HG03025 (cell line): ENCODE measurements at regions not wholly inside any gene's neighbourhood (a gene's known extent, or its start where the extent isn't known, plus 50 kb on each side); places are given as distances from the start of the nearest gene placed in this dataset.
"Not testable (repeated sequence)": the region's sequence is repeated elsewhere in the genome, so short reads cannot be mapped to it uniquely, and the experiment has no call there.

Experiments used
- ATAC-seq: cut with Tn5 transposase; IDR thresholded peaks from one replicate; pipeline ENCODE4 v1.9.1; 2021; ENCODE audit warnings: mild to moderate bottlenecking, moderate library complexity; ENCODE audit not compliant: unreplicated experiment, low FRiP score

DNA sequence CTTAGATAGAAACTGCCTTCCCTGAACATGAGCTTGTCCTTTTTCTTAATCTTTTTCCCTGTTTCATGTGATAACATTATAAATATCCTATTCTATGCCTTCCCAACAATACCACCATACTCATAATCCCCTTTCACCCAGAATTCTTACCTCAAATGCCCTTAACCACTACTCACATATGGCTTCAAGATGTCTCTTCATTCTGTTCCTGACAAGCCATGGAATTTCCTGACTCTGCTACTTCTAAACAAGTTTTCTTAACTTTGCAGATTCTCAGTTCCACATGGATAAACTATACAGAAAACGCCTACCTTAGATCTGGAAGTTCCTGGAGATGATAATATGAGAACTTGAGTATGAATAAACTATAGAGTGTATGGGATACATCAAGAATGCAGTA lies 1217.8 kb downstream of the CDH8 start:
- no peak for ATAC-seq

DNA sequence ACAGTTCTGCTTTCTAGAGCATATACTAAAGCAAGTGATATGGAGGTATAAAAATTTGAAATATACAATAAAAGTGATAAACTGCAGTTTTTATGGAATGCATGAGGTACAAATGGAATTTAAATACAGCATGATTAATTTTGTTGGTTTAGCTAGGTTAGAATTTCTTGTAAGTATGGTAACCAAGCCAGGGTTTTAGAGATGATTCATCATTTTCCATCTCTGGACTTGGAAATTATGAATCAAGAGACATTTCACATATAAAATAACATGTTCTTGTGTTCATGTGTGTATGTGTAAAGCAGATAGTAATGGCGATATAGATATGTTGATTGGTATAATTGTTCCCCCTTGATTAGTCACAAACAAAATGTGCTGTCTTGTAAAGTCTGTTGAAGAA lies 1219.8 kb downstream of the CDH8 start:
- ATAC-seq, result no peak

DNA sequence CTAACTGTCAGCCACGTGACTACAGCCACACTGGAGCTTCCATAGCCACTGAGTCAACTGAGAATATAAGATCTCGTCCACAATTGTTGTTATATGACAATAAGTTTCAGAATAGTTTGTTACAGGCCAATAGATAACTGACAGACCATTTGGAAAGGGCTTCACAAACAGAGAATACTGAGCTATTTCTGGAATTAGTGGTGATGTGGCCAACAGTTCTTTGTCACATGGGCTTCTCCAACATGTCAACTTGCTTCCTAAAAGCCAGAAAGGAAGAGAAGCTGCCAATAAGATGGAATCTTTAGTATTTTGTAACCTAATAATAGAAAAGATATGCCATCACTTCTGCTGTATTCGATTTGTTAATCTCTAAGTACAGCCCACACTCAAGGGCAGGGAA lies 1220.4 kb downstream of the CDH8 start:
- no peak for ATAC-seq

DNA sequence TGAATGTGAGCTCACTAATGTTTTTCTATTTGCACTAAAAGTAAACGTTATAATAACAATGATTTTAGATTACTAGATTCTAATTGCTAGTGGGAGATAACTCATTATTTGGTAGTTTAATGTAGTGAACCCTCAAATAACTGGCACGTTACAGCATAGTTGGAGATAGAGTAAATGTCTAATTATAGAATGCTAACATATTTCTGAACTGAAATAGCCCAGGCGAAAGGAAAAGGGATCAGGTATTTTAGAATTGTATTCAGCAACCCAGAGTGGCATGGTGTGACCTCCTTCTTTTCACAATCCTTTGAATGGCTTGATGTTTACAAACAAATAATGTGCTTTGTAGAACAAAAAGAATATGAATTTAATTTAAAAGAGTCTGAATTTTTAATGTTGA lies 1221.2 kb downstream of the CDH8 start:
- ATAC-seq, result no peak

DNA sequence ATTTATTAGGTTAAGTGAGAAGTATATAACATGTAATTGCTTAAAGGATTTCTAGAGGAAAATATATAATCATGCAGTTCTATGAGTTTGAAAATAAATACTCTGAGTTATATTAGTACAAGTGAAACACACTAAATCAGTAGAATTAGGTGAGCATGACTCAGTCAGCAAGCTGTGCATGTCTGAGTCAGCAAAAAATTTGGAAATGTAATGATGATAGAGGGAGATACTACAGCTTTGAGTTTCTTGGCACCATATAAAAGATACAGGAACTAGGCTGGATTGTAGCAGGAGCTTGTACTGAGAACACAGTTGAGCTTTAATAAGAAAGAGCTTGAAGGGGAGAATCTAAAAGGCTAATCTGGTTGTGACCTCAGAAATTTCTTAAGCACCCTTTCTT lies 1224.6 kb downstream of the CDH8 start:
- no peak for ATAC-seq

DNA sequence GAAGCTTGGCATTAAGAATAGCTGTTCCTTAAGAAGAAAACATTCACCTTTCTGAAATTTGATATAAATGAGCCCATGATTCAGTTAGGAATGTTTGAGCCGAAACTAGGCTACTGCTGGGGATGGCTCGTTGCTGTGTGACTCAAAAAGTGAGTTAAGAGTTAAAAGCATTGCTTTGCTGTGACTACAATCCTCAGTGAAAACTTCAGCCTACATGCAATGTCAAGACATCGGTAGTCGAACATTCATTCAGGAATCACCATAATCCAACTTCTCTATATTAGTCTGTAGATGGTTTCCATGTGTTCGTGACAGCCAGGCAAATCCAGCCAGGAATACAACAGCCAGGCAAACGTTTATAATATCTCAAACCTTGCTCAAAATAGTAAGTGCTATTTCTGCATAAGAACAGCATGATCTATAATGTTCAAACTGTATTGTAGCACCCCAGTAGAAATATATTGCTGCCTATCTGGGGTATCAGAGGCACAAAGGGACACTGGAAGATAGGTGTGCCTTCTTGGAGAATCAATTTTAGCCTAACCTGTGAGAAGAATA lies 1225.1 kb downstream of the CDH8 start:
- ATAC-seq, result no peak

DNA sequence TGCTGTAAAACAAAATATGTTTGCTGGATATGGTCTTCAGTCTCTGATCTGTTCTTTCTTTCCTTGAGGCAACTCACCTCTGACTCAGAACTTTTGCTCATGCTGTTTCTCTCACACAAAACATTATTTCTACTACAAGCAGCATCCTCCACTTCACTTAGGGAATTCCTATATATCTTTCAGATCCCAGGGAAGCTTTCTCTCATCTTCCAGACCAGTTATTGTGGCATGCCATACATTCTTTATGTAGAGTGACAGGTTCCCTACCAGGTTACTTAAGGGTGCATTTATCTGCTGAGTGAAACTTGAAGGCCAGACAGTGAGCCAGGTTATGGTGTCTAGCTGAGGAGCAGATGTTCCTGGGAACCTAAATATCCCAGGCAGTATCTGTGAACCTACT lies 1226.0 kb downstream of the CDH8 start:
- ATAC-seq, result no peak

DNA sequence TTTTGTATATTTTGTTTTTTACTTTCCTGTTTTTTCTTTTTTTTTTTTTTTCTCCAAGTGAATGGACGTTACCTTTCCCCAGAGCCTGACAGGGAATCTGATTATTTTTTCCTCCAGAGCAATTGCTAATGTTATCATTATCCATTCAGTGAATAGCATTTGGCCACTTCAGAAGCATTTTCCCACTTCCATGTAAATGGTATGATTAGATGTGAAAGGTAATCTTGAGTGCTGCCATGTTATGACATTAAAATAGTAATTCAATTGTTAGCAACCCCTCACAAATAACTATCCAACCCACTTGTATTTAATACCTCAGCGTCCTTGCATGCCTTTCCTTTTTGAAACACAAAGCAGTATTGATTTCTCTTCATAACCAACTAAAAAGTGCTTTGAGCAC lies 1243.8 kb downstream of the CDH8 start:
- ATAC-seq, result no peak

DNA sequence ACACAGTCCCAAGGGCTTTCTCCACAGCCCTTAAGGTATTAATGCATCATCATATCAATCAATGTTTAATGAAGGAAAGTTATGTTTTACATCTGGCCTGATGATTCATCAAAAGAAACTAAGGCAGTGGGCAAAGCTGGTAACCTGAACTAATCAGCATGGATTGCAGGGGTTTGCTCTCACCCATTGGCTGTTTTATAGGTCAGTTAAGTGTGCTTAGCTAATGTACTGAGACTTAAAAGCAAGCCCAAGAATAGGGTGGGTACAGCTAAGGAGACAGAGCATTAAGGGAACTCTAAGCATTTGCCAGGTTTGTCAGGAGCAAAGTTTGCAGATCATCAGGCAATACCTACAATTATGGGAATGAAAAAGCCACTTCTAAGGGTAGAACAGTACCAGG lies 1247.6 kb downstream of the CDH8 start:
- no peak for ATAC-seq

DNA sequence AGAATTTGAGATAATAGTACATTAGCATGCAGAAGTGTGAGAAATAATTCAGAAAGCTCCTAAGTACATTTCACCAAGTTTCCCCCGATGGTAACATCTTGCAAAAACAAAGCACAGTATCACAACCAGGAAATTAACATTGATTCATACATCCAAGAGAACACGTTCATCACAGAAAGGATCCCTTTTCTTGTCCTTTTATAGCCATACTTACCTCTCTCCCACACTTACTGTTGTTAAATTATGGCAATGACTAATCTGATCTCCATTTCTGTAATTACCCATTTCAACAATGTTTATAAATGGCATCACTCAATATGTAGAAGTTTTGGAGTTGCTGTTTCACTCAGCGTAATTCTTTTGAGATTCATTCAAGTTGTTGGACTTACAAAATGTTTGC lies 1260.0 kb downstream of the CDH8 start:
- ATAC-seq, result no peak

DNA sequence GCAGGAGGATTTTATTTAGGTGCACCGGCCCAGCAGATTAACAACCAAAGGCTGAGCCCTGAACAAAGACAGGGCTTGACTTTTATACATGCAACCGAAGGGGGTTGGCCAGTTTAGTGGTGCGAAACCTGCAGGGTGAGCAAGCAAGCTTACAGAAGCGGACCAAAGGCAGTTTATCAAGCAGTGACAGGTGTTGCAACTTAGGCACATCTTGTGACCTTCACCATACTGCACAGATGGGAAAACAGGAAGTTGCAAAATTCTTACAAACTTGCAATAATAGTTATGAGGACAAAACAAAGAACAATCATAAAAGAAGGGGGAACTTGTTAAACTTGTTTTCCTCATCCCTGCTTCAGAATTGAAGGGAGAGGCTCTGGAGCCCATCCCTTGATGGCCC lies 1265.1 kb downstream of the CDH8 start:
- no peak for ATAC-seq

DNA sequence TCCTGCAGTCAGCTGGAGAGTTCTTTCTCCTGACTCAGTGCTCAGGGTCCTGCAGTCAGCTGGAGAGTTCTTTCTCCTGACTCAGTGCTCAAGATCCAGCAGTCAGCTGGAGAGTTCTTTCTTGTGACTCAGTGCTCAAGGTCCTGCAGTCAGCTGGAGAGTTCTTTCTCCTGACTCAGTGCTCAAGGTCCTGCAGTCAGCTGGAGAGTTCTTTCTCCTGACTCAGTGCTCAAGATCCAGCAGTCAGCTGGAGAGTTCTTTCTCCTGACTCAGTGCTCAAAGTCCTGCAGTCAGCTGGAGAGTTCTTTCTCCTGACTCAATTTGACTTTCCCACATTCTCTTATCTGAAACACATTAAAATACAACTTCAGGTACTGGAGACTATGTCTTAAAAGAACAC lies 1265.9 kb downstream of the CDH8 start:
- not testable (repeated sequence) for ATAC-seq

DNA sequence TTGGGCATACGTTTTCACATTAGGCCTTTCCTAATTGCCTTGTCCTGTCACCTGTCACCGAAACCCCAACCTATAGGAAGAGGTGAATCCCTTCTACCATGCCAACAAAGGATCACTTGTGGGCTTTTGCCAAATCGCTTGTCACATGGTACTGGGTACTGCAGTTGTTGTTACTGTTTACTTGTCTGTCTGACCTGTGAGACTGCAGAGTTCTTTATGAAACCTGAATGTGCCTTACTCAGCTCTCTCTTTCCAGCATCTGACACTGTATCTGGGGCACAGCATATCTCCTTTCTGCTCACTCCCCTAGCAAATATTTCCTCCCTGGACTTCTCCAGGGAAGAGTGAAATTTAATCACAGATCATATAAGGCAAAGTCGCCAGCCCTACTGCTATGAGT lies 1272.4 kb downstream of the CDH8 start:
- ATAC-seq, result no peak

DNA sequence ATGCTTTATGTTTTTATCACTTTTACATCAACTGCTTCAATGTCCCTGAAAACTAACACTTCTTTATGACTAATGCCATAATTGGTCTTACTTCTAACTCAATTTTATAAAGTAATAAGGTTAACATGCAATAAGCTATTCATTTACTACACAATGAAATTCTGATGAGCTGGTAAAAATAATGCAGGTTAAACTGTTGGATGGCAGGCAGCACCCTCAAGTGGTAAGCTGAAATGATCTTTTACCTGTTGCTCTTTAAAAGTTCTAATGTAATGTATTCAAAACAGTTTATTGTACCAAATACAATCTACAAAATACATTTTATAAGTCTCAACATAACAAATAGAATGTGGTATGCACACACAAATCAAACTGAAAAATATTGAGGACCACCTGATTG lies 1280.3 kb downstream of the CDH8 start:
- ATAC-seq, result no peak

DNA sequence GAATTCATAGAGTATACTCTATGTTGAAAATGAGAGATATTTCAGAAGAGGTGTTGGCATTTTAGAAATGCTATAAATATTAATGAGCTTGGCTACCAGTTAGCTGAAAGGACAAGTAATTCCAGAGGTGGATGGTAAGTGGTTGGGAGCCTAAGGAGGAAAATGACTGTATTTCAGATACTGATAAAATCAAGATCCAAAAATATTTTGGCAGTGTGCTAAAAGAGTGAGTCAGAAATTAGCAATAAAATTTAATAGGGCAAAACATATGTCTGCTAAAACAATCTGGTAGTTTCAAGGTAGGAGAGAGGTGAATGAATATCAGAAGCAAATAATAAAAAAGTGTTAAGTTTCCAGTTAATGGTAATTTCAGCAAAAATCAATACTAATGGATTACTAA lies 1287.9 kb downstream of the CDH8 start:
- no peak for ATAC-seq

DNA sequence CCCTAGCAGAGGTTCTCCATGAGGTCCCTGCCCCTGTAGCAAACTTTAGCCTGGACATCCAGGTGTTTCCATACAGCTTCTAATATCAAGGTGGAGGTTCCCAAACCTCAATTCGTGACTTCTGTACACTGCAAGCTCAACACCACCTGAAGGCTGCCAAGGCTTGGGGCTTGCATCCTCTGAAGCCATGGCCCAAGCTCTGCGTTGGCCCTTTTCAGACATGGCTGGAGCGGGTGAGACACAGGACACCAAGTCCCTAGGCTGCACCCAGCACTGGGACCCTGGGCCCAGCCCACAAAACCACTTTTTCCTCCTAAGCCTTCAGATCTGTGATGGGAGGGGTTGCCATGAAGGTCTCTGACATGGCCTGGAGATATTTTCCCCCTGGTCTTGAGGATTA lies 1292.0 kb downstream of the CDH8 start:
- ATAC-seq, result no peak

DNA sequence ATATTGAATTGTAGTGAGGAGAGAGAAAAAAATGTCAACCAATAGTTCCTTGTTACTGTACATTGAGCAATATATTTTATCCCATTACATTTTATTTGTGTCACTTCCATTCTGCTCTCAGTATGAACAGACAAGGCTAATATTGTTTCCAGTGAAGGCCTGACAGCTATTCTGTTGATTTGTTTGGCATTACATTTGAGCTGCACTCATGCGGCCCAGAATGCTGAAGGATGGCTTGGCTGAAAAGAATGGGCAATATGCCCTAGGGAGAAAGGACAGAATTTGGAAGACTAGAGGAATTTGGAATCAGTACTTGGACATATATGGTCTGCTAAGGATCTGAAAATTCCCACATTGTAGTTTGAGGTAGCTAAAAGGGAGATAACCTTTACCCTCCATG lies 1294.4 kb downstream of the CDH8 start:
- ATAC-seq, result no peak

DNA sequence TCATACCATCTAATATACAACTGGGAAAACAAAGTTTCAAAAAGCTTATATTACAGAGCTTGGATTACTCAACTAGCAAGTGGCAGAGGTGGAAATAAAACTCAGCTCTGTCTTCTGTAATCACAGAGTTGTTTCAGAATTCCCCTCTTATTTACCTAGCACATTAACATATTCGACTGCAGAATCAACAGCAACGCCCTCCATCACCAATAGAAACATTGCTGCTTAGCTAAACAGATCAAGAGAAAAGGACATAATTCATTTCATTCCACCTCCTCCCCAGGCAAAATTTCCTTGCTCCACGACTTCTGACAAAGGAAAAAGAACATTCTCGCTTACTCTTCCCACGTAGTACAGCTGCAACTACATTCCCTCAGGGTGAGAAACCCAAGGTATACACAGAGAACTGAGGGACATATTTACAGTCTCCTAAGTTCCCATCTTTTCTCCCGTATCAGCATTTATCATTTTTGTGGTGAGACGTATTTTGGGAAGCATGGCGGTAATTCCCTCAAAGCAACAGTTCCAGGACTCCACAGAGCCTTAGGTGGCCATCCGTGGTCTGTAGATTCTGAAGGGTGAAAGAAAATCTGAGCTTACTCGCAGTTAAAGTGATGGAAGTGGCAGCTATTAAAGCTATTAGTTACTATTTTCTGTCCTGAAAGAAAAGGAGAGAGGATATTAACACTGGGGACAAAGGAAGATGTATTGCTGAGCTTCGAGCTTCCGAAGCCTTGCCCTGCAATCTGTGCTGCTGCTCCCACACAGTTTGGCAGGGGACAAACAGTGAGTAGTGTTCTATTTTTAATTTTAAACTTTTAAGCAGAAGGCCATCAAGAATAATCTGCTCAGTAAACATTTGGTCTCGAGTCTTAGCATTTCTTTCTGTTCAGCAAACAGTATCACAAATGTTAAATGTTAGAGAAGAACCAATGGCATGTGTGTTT lies 1296.2 kb downstream of the CDH8 start:
- ATAC-seq, result no peak

DNA sequence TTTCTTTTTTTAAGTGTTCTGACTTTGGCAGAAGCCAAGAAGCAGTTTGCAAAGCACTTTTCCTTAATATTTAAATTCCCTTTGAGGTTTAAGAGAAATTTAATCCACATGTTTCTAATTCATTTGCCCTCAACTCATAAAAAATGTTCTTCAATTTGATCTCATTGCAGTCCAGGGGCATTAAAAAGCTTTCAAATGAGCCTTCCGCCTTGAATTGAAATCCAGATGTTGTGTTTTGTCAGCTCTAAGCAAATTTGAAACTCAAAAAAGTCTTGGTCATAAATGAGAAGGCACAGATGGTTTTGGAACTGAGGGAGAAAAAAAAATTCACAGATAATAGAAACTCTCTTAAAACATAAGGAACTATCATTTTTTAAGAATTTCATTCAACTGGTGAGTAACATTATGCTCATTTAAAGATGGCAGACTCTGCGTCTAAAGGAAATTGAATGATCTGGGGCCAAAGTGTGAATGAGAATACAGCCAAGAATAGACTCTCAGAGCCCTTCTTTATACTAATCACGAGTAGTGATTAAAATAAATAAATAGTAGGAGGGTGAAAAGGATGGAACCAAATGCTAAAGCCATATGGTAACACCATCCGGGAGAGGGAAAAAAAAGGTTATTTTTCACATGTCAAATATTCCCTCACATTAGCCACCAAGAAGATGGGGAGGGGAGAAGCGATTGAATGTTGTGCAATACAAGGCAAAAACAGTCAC lies 1304.7 kb downstream of the CDH8 start:
- ATAC-seq, result no peak

DNA sequence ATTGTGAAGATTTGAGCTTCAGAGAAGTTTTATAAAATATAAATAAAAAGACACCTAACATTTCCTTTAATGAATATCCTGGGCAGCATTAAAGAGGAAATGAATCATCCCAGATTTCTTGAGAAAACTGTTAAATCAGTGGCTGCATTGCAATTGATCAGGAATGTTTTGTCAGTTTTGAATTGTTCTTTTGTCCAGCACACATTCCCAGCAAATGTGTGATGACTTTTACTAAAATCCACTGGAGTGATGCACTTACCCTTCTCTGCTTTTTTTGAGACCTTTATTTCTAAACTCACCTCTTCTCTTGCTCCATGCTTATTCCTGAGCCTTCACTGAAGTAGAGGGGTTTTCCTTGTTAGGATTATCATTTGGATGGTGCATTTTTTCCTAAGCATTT lies 1307.2 kb downstream of the CDH8 start:
- ATAC-seq, result no peak

DNA sequence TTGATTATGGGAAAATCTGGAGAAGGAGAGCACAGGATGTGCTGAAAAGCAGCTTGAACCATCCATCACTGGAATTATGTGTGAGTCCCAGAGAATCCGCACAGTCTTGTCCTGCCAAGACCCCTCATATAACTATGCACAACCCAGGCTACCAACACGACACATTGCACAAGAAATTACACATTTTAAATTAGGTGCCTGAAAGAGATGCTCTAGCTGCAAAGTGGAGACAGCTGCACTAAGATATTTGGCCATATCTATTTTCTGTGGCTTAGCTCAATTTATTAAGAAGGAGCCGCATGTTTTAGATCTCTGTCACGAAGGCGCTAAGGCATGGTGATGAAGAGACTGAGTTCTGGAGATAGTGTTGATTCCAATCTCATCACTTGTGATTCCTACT lies 1308.4 kb downstream of the CDH8 start:
- no peak for ATAC-seq

DNA sequence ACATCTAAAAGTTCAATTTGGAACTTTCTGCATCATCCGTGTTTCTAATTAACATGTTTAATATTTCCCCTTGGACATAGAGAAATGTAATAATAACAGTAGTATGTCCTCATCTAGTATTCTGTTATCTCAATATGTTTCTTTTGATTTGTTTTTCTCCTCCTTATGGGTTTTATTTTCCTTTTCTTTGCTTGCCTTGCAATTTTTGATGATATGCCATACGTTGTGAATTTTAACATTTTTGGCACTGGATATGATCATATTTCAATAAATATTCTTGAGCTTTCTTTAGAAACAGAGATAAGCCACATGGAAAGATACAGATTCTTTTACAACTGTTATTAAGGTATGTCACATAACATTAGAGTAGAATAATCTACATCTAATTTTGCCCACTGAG lies 1316.2 kb downstream of the CDH8 start:
- no peak for ATAC-seq
